GM20000 (cell line): ENCODE measurements at regions not wholly inside any gene's neighbourhood (a gene's known extent, or its start where the extent isn't known, plus 50 kb on each side); places are given as distances from the start of the nearest gene placed in this dataset.

Experiments used
- DNase-seq: peaks from one replicate; pipeline ENCODE4 v3.0.0; 2012; ENCODE audit warnings: low spot score
- TF ChIP-seq, protein P1 (sequence below): IDR thresholded peaks from 2 replicates; pipeline ENCODE4 v1.5.1; 2012; ENCODE audit warnings: mild to moderate bottlenecking, control low read depth; ENCODE audit errors: extremely low read depth, missing control alignments

GRCh38 chr1:162926906-162927305 lies 65.9 kb upstream of the CCDC190 start:
- TF ChIP-seq, protein P1, sequence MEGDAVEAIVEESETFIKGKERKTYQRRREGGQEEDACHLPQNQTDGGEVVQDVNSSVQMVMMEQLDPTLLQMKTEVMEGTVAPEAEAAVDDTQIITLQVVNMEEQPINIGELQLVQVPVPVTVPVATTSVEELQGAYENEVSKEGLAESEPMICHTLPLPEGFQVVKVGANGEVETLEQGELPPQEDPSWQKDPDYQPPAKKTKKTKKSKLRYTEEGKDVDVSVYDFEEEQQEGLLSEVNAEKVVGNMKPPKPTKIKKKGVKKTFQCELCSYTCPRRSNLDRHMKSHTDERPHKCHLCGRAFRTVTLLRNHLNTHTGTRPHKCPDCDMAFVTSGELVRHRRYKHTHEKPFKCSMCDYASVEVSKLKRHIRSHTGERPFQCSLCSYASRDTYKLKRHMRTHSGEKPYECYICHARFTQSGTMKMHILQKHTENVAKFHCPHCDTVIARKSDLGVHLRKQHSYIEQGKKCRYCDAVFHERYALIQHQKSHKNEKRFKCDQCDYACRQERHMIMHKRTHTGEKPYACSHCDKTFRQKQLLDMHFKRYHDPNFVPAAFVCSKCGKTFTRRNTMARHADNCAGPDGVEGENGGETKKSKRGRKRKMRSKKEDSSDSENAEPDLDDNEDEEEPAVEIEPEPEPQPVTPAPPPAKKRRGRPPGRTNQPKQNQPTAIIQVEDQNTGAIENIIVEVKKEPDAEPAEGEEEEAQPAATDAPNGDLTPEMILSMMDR, result no peak
- DNase-seq, result no peak

- TF ChIP-seq, protein P1, result no peak
- DNase-seq, result no peak
These were observed 63.2 kb upstream of the CCDC190 start for GRCh38 chr1:162924179-162924578.

- no peak for DNase-seq
These were observed 61.2 kb upstream of the CCDC190 start for GRCh38 chr1:162922201-162922600.

DNA sequence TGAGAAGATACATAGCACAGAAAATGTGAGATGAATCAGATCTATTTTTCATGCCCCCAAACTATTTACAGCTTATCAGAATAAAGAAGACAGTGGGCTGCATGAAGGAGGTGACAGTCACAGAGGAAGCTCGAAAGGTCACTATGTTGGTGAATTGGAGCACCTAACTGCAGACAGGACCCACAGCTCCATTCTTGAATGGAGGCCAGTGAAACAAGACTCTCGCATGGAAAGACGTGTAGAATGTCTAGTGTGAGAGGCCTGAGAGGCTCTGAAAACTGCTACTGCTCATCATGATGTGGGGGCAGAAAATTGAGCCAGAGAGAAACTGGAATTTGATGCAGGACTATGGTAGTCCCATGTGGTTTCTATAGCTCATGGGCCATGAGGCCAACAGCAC lies 60.3 kb upstream of the CCDC190 start:
- TF ChIP-seq, protein P1, result no peak
- DNase-seq, result no peak

More at GRCh38 chr1:162922201-162922600, 61.2 kb upstream of the CCDC190 start:
- TF ChIP-seq, protein P1, result no peak

GRCh38 chr1:162919034-162919433 lies 58.1 kb upstream of the CCDC190 start:
- TF ChIP-seq, protein P1, result no peak
- DNase-seq, result no peak

DNA sequence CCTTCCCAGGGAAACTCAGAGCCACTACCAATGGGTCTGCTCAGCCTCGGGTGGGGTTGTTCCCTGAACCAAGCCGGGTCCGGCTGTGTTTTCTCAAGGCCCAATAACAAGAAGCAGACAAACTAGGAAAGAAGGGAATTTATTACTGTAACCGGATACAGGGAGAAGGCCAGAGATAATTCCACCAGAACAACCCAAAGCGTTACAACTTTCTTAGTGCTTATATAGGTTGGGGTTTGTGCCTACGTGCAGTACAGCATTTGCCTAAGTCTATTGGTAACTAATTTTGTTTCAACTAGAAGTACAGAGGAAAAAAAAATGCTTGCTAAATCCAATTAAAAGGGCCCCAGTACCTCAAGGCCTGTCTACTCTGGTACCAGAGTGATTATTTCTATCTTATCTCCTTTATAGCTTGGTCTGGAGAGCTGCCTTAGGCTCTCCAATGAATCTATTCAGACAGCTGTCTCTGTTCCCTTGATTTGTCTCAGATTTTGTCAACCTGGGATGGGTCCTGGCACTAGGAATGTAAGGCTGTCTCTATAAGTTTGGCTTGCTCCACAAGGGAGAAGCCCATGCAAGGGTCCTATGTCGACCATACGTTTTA lies 57.3 kb upstream of the CCDC190 start:
- DNase-seq, result no peak
- TF ChIP-seq, protein P1, result no peak

GRCh38 chr1:162916821-162917613 lies 56.0 kb upstream of the CCDC190 start:
- TF ChIP-seq, protein P1, result no peak
- no peak for DNase-seq
